Peyer's patch (tissue), 4 donors: ENCODE measurements at regions not wholly inside any gene's neighbourhood (a gene's known extent, or its start where the extent isn't known, plus 50 kb on each side); places are given as distances from the start of the nearest gene placed in this dataset.
A peak's percentile ranks its signal among the peaks of the same experiment; 100 is the strongest.

Experiments
- DNase-seq, 3 donors: peaks; one replicate each; pipeline ENCODE4 v3.0.0-alpha.2; 2017 to 2019
- H3K27ac ChIP-seq, 4 donors: fragments of 200-600 bp; sonication (generic); one replicate each; pipeline ENCODE4 v1.5.1; 2016 to 2019
- H3K27me3 ChIP-seq, 2 donors: fragments of 200-600 bp; sonication (generic); one replicate each; pipeline ENCODE4 v1.5.1; 2019
- H3K36me3 ChIP-seq, 3 donors: fragments of 200-600 bp; sonication (generic); one replicate each; pipeline ENCODE4 v1.5.1; 2016 to 2019
- H3K4me1 ChIP-seq, 4 donors: fragments of 200-600 bp; sonication (generic); one replicate each; pipeline ENCODE4 v1.5.1; 2016 to 2019
- H3K4me3 ChIP-seq, 4 donors: fragments of 200-600 bp; sonication (generic); 1 replicate in 3 of 4; 2 replicates in 1 of 4; pipeline ENCODE4 v1.5.1; 2016 to 2019; ENCODE audit warnings: mild to moderate bottlenecking in 1 of 4
- H3K9me3 ChIP-seq, 4 donors: fragments of 200-600 bp; sonication (generic); one replicate each; pipeline ENCODE4 v1.5.1; 2016 to 2019; ENCODE audit warnings: mild to moderate bottlenecking in 1 of 4
- POLR2A ChIP-seq, 2 donors: fragments of 450-650 bp; IDR thresholded peaks; one replicate each; pipeline ENCODE4 v1.5.1; 2017; ENCODE audit warnings: antibody characterized with exemption in 2 of 2, mild to moderate bottlenecking in 2 of 2, moderate library complexity in 2 of 2
- TF ChIP-seq, protein P1 (sequence below), 6 experiments: fragments of 450-650 bp in 4 of 6; fragments of 200-600 bp in 2 of 6; sonication (generic) in 1 of 6; IDR thresholded peaks; one replicate each; pipeline ENCODE4 v1.5.1; 2017 to 2019; ENCODE audit warnings: antibody characterized with exemption in 6 of 6, mild to moderate bottlenecking in 3 of 6, moderate library complexity in 1 of 6

DNA sequence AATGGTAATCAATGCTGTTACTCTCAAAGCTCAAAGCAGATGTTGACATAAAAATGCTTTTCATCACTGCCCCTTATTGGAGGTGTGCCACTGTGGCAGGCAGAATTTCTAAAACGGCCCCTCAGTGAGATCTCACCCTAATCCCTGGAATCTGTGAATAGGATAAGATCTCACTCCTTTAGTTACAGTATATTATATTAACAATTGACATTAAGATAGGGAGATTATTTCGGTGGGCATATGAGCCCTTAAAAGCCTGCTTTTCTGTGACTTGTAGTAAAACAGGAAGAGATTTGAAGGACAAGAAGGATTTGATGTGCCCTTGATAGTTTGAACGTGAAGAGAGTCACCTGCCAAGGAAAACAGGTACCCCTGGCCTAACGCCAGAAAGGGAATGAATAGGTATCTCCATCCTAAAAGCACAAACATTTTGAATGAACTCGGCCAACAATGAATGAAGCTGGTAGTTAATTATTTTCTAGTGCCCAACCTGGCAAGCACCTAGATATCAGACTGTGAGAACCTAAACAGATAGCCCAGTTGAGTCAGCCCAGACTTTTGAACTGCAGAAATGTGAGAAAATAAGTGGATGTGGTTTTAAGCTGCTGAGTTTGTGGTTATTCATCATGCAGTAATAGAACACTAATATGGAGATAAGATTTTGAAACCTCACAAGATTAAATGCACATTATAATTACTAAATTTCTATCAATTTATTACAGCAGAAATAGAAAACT lies 881.6 kb downstream of the PCDH18 start:
- no peaks in the 10 kb centered on the region for H3K4me1 ChIP-seq
- no peaks in the 10 kb centered on the region for H3K36me3 ChIP-seq
- no peaks in the 10 kb centered on the region for H3K27me3 ChIP-seq
- TF ChIP-seq POLR2A (IDR thresholded peaks at IDR 0.05), result no peak
- TF ChIP-seq, protein P1, sequence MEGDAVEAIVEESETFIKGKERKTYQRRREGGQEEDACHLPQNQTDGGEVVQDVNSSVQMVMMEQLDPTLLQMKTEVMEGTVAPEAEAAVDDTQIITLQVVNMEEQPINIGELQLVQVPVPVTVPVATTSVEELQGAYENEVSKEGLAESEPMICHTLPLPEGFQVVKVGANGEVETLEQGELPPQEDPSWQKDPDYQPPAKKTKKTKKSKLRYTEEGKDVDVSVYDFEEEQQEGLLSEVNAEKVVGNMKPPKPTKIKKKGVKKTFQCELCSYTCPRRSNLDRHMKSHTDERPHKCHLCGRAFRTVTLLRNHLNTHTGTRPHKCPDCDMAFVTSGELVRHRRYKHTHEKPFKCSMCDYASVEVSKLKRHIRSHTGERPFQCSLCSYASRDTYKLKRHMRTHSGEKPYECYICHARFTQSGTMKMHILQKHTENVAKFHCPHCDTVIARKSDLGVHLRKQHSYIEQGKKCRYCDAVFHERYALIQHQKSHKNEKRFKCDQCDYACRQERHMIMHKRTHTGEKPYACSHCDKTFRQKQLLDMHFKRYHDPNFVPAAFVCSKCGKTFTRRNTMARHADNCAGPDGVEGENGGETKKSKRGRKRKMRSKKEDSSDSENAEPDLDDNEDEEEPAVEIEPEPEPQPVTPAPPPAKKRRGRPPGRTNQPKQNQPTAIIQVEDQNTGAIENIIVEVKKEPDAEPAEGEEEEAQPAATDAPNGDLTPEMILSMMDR (IDR thresholded peaks at IDR 0.05), result no peak
- H3K27ac ChIP-seq, result no peak overlapping the region
- no peak overlapping the region for H3K4me3 ChIP-seq
- H3K9me3 ChIP-seq, result no peaks in the 10 kb centered on the region
- no peak for DNase-seq

GRCh38 chr4:136644279-136644678 lies 888.0 kb downstream of the PCDH18 start:
- Histone ChIP-seq H3K4me3 (no peak overlapping the region), H3K9me3 (no peaks in the 10 kb centered on the region), H3K36me3 (no peaks in the 10 kb centered on the region), H3K4me1 (no peaks in the 10 kb centered on the region), H3K27me3 (no peaks in the 10 kb centered on the region), H3K27ac (no peak overlapping the region)
- TF ChIP-seq, protein P1 (IDR thresholded peaks at IDR 0.05), result no peak
- no peak for TF ChIP-seq POLR2A (IDR thresholded peaks at IDR 0.05)
- DNase-seq, result no peak

GRCh38 chr4:136643416-136643815 lies 888.9 kb downstream of the PCDH18 start:
- no peaks in the 10 kb centered on the region for H3K4me1 ChIP-seq
- no peak for TF ChIP-seq POLR2A (IDR thresholded peaks at IDR 0.05)
- TF ChIP-seq, protein P1 (IDR thresholded peaks at IDR 0.05), result no peak
- H3K4me3 ChIP-seq, result no peak overlapping the region
- DNase-seq, result no peak
- H3K27me3 ChIP-seq, result no peaks in the 10 kb centered on the region
- no peaks in the 10 kb centered on the region for H3K36me3 ChIP-seq
- H3K9me3 ChIP-seq, result no peaks in the 10 kb centered on the region
- H3K27ac ChIP-seq, result no peak overlapping the region

DNA sequence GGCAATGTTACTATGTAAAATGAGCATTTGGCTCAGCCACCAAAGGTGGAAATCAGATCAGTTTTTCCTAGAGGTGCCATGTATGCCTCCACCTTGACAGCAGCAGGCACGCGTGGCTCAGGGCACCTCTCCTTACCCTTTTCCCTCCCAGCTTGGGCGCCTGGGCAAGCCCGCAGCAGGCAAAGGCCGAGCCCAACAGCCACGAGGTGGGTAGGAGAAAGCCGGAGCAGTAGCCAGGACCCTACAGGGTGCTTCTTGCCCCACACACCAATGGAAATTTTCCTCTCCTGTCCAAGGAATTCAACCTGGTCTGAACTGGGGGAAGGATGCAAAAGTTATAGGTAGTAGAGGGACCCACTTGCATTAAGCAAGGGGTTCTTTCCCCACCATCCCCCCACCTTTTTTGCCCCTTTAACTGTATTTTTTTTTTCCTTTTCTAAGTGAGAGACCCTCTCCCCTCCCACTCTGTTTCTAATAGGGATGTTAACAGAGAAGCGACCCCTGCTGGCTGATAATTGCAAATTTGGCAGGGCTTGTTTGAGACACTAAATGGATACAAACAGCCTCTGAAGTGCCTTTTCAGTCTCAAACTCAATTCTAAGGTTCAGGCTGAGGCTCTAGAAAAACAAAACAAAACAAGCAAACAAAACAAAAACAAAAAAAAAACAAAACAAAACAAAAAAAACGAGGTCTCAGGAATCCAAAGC lies 895.1 kb downstream of the PCDH18 start:
- no peaks in the 10 kb centered on the region for H3K27me3 ChIP-seq
- H3K36me3 ChIP-seq, result no peaks in the 10 kb centered on the region
- no peaks in the 10 kb centered on the region for H3K9me3 ChIP-seq
- no peaks in the 10 kb centered on the region for H3K4me1 ChIP-seq
- no peak overlapping the region for H3K4me3 ChIP-seq
- no peak overlapping the region for H3K27ac ChIP-seq
- no peak for DNase-seq
- TF ChIP-seq, protein P1 (IDR thresholded peaks at IDR 0.05), result peak in 2 of 6 experiments; percentile 9 to 18
- no peak for TF ChIP-seq POLR2A (IDR thresholded peaks at IDR 0.05)

DNA sequence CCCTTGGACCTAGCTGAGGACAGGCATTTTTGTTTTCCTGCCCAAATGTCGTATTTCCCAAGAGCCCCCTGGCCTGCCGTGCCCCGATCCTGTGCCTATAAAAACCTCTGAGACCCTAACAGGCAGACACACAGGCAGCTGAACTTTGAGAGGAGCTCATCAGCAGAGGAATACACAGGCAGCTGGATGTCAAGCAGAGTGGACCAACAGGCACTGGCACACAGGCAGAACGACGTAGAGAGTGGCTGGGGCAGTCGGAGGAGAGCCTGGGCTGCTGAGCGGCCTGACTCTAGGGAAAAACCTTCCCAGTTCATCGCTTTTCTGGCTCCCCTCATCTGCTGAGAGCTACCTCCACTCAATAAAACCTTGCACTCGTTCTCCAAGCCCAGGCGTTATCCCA lies 896.1 kb downstream of the PCDH18 start:
- H3K27me3 ChIP-seq, result no peaks in the 10 kb centered on the region

More for the DNA sequence above, 896.1 kb downstream of the PCDH18 start:
- no peak overlapping the region for H3K27ac ChIP-seq
- TF ChIP-seq POLR2A (IDR thresholded peaks at IDR 0.05), result no peak
- TF ChIP-seq, protein P1 (IDR thresholded peaks at IDR 0.05), result no peak
- no peak overlapping the region for H3K4me3 ChIP-seq
- no peaks in the 10 kb centered on the region for H3K4me1 ChIP-seq
- H3K9me3 ChIP-seq, result no peaks in the 10 kb centered on the region
- no peak for DNase-seq
- no peaks in the 10 kb centered on the region for H3K36me3 ChIP-seq
